C4-2B (cell line): ENCODE measurements at regions not wholly inside any gene's neighbourhood (a gene's known extent, or its start where the extent isn't known, plus 50 kb on each side); places are given as distances from the start of the nearest gene placed in this dataset.

Source experiments
- H3K27ac ChIP-seq: fragments of 450-650 bp; 2 replicates; pipeline ENCODE4 v1.5.1; 2017
- ZFX ChIP-seq: fragments of 450-650 bp; IDR thresholded peaks from 2 replicates; pipeline ENCODE4 v1.6.1; 2017
- TF ChIP-seq, protein P1 (sequence below): fragments of 450-650 bp; conservative IDR thresholded peaks from 2 replicates; pipeline ENCODE4 v1.5.1; 2017; ENCODE audit warnings: mild to moderate bottlenecking

- H3K27ac ChIP-seq = no peak overlapping the region
- TF ChIP-seq, protein P1, sequence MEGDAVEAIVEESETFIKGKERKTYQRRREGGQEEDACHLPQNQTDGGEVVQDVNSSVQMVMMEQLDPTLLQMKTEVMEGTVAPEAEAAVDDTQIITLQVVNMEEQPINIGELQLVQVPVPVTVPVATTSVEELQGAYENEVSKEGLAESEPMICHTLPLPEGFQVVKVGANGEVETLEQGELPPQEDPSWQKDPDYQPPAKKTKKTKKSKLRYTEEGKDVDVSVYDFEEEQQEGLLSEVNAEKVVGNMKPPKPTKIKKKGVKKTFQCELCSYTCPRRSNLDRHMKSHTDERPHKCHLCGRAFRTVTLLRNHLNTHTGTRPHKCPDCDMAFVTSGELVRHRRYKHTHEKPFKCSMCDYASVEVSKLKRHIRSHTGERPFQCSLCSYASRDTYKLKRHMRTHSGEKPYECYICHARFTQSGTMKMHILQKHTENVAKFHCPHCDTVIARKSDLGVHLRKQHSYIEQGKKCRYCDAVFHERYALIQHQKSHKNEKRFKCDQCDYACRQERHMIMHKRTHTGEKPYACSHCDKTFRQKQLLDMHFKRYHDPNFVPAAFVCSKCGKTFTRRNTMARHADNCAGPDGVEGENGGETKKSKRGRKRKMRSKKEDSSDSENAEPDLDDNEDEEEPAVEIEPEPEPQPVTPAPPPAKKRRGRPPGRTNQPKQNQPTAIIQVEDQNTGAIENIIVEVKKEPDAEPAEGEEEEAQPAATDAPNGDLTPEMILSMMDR = no peak
- no peak for TF ChIP-seq ZFX
Measured at GRCh38 chr13:89673789-89674311, 1673.6 kb upstream of the MIR17HG start.

DNA sequence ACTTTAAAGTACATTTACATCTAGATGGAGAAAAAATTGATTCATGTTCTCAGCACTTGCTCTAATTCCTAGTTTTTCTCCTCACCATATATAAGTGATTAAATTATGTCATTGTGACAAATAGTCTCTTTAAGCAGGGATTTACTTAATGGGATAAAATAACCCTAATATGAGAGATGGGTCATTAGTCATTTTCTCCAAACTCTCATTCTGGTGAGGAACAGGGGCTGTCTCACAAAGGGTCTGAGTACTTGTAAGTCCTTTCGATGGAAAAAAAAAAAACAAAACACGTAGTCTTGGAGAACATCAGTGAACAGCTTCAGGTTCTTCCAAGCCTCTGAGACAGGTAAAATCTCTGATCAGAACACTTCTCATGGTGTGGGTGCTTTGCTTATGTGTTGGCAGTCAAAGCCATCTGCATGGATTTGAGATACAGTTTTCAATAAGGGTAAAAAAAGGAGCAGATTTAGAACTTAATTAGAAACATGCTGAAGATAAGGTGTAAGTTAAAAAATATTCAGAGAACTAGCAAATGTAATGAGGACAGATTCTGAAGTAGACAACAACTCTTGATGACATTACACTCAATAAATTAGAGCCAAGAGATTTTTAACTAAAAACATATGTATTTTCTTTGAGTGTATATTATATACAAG is 1668.9 kb upstream of the MIR17HG start:
- no peak overlapping the region for H3K27ac ChIP-seq
- TF ChIP-seq, protein P1 = no peak
- no peak for TF ChIP-seq ZFX

GRCh38 chr13:89684896-89685295 is 1662.6 kb upstream of the MIR17HG start:
- H3K27ac ChIP-seq = no peak overlapping the region
- TF ChIP-seq, protein P1 = no peak
- no peak for TF ChIP-seq ZFX

GRCh38 chr13:89686171-89686570 is 1661.3 kb upstream of the MIR17HG start:
- TF ChIP-seq ZFX = no peak
- TF ChIP-seq, protein P1 = no peak
- H3K27ac ChIP-seq = no peak overlapping the region

- H3K27ac ChIP-seq = no peak overlapping the region
- no peak for TF ChIP-seq ZFX
Measured at GRCh38 chr13:89687066-89687465, 1660.4 kb upstream of the MIR17HG start.

- H3K27ac ChIP-seq = no peak overlapping the region
- TF ChIP-seq, protein P1 = no peak
- TF ChIP-seq ZFX = no peak
Measured at GRCh38 chr13:89688918-89689317, 1658.6 kb upstream of the MIR17HG start.

GRCh38 chr13:89694451-89694850 is 1653.0 kb upstream of the MIR17HG start:
- no peak for TF ChIP-seq ZFX
- TF ChIP-seq, protein P1 = no peak
- H3K27ac ChIP-seq = no peak overlapping the region
